GM21526 (cell line): ENCODE measurements at regions not wholly inside any gene's neighbourhood (a gene's known extent, or its start where the extent isn't known, plus 50 kb on each side); places are given as distances from the start of the nearest gene placed in this dataset.

Experiments used
- ATAC-seq: cut with Tn5 transposase; IDR thresholded peaks from one replicate; pipeline ENCODE4 v1.9.1; 2021; ENCODE audit warnings: moderate library complexity; ENCODE audit not compliant: unreplicated experiment, low FRiP score

DNA sequence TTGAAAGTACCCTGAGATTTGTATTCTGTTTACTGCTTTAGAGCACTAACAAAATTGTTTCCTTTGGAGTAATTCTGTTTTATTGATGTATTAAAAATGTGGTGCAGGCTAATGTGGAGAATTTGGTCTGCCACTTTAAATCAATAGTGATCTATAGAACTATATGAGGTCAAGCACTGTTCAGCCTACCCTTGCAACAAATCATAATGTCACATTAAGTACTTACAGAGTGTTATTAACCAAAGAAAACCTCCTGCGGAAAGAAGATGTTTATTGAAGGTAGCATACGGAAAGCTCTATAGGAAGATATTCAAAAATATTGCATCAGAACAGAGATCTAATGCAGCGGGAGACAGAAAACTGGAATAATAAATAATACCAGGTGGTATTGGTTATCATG lies 865.0 kb upstream of the TYRP1 start:
- ATAC-seq: no peak

DNA sequence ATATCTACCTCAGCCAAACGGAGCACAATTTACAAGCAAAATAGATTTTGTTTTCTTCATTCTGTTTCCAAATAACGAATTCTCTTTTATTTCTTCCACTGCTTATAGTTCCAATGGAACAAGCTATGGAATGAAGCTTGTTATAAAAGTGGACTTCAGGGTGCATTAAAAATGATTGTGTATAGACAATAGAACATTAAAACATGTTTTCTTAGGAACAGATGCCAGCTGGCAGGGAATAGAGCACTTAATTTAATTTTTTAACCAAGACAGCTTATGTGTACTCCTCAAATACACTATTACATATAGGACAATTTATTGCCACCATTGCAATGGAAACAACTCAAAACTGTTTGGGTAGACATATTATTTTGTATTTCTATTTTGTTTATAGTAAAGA lies 860.1 kb upstream of the TYRP1 start:
- ATAC-seq: no peak

DNA sequence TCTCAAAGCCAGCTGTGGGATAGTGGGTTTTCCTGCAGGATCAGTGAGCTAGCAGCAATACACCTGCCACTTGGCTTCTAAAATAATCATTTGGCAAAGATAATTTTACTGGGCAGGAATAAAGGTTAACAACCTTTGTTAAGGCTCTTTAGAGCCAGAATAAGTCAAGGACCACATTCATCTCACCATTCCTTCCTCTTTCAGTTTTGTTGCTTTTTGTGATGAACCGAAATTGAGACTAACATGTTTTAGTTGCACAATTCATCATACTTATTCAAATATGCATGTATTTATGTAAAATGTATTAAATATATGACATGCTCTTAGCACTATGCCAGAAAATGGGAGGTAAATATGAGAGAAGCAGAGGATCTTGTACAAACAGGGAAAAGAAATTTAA lies 824.4 kb upstream of the TYRP1 start:
- ATAC-seq: no peak

DNA sequence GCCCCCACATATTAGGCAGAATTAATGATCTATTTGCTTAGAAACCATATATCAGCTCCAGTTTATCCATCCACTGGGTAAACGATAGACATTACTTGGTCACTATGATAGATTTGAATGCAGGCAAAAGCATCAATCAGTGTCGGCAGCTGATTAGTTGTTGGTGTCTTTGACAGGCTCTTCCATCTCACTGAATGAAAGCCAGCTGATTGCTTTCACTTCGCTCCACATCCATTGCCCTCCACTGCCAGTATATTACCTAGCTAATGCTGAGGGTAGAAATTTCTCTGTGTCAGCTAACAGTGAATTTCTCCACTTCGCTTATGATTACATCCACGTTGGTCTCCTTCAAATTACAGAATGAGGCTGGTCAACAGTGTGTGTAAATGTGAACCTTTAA lies 821.3 kb upstream of the TYRP1 start:
- no peak for ATAC-seq

DNA sequence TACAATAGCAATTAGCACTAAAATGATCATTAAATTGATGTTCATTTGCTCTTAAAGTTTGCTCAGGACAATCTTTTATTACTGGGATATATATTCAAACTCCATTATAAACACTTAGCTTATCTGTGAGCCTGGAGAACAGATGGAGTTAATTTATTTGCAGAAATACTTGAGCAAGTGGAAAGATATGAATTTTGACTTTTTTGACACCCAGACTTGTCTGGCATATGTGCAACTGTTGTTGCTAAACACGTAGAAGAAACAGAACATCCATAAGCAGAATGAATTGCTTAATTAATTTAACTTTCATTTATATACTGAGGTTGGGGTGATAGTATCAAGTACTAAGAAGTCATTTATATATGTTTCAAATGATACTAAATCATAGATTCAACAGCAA lies 820.7 kb upstream of the TYRP1 start:
- no peak for ATAC-seq

DNA sequence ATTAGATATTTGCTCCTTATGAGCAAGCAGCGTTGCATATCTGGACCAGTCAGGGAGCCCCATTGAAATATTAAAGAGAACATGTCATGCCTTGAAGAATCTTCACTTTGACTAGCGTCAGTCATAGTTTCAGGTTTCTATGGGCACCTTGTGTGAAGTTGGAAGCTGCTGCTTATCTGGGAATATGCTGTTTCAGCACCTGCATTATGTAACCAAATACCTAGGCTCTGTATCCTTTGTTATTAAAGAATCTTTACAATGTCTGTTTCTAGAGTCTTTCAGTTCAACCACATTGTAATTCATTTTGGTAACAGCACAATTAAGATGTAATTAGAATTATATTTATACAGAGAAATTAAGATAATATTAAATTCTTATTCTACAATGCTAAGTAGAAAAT lies 818.8 kb upstream of the TYRP1 start:
- ATAC-seq: no peak

DNA sequence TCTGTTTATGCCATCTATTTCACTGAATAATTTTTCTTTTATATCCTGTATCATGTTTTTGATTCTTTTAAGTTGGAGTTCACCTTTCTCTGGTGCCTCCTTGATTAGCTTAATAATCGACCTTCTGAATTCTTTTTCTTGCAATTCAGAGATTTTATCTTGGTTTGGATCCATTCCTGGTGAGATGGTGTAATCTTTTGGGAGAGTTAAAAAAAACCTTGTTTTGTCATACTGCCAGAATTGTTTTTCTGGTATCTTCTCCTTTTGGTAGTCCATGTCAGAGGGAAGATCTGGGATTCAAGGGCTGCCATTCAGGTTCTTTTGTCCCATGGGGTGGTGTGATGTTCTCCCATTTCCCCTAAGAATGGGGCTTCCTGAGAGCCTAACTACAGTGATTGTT lies 800.8 kb upstream of the TYRP1 start:
- no peak for ATAC-seq

DNA sequence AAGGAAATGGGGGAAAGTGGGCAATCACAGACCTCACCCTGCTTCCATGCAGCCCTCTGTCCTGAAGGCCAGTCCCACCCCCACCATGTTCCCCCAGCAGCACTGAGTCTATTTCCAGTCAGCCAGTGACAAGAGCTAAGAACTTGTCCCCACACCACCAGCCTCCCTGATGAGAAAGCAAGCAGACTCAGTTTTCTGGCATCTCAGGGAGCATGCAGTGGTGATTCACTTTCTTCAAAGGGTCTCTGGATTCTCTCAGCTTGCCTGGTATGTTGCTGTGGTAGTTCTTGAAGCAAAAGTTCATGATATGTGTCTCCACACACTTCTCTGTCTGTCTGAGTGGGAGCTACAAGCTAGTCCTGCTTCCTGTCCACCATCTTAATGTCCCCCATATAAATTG lies 799.9 kb upstream of the TYRP1 start:
- no peak for ATAC-seq

DNA sequence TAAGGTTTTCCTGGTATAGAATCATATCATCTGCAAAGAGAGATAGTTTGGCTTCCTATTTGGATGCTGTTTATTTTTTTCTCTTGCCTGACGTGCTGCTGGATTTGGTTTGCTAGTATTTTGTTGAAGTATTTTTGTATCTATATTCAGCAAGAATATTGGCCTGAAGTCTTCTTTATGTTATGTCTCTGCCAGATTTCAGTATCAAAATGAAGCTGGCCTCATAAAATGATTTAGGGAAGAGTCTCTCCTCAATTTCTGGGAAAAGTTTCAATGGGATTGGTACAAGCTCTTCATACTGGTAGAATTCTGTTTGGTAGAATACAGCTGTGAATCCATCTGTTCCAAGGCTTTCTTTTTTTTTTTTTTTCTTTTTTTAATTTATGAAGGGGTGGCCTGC lies 799.0 kb upstream of the TYRP1 start:
- ATAC-seq: no peak

DNA sequence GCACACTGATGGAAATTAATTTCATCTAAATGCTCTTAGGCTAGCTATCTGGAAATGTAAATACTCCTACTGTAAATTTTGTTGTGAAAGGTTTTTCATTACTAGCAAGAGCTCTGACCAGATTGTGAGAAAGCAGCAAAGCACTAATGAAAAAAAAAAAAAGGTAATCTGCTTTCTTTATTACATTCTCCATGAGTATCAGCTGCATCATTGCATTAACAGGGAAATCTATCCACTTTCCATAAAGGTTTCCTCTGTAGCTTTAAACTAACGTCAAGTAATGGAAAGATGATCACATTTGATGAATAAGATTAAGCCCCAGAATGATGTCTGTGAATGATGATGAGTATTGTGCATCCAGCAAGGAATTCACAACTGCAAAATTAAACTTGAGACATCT lies 790.6 kb upstream of the TYRP1 start:
- ATAC-seq: no peak

DNA sequence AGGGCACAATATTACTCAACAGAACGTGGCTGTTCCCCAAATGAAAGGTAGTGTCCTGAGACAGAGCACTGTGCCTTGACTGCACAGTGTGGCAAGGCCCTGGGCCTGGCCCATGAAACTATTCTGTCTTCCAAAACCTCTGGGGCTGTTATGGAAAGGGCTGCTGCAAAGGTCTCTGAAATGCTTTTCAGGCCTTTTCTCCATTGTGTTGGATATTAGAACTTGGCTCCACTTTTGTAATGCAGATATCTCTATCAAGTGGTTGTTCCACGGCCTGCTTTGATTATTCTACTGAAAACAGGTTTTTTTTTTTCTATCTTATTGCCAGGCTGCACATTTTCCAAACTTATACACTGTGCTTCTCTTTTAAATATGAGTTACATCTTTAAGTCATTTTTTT lies 777.5 kb upstream of the TYRP1 start:
- no peak for ATAC-seq

DNA sequence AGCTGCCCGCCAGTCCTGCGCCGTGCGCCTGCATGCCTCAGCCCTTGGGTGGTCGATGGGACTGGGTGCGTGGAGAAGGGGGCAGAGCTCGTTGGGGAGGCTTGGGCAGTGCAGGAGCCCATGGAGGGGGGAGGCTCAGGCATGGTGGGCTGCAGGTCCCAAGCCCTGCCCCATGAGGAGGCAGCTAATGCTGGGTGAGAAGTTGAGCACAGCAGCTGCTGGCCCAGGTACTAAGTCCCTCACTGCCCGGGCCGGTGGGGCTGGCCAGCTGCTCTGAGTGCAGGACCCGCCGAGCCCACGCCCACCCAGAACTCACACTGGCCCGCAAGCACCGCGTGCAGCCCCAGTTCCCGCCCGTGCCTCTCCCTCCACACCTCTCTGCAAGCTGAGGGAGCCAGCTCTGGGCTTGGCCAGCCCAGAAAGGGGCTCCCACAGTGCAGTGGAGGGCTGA lies 764.3 kb upstream of the TYRP1 start:
- ATAC-seq: no peak

DNA sequence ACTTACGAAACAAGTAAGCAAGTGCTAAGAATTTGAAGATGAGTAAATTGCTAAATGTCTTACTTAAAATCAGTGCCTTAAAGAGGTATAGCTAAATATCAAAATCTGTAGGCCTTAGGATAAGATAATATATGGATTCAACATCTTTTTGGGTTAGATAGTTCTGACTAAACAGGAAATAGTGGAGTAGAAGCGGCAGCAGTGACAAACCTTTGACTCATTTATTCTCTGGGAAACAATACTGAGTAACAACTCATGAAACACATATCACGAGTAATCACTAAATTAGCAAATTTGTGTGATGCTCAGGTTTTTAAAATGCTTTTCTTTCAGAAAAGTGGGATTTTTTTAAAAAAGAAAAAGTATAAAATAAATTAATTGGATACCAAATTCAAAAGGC lies 762.1 kb upstream of the TYRP1 start:
- no peak for ATAC-seq

DNA sequence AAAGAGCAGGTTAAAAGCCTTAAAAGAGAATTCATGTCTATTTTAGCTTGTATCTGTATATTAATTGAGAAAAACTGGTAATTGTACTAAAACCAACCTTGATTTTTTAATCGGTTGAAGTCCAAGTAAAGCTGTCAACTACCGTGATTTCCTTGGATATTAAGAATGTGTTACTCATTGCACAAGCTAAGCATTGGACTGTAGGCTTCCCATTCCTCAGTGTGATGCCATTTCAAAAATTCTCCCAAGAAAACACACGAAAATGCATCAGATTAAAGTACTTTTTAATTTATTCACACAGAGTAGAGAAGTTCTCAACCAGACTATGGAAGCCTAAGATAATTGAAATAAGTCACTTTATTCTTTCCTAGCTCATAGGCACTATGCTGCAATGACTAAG lies 761.4 kb upstream of the TYRP1 start:
- ATAC-seq: no peak

DNA sequence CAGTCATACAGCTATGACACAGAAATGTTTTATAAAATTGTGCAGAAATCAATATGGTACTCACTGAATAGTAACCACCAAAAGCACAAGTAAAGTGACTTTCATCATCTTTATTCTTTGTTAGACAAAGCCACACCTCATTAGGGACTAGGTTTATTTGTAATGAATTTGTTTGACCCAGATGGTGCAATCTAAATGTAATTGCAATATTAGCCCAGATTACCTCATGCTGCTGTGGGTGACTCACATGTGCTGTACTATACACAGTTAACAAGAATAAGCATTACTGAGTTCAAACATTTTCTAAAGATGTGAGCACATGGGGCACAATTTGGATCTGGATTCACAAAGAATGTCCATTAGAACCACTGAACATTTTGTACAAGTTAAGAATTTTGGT lies 759.3 kb upstream of the TYRP1 start:
- ATAC-seq: no peak

DNA sequence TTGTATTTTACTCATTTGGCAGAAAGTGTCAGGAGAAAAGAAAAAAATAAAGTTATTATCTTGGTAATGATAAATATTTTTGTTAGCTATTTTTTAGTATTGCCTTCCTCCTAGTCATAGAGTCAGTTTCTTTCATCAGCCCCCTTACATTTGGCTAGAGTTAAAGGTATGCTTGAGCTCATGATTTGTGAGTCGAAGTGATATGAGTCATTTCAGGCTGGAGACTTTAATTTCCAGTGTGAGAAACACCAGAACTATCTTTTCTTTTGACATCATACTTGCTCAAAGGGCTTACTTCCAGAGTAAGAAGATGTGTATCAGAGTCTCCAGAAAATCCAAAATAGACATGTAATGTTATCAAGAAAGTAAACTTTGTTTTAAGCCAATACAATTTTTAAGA lies 746.7 kb upstream of the TYRP1 start:
- ATAC-seq: no peak

DNA sequence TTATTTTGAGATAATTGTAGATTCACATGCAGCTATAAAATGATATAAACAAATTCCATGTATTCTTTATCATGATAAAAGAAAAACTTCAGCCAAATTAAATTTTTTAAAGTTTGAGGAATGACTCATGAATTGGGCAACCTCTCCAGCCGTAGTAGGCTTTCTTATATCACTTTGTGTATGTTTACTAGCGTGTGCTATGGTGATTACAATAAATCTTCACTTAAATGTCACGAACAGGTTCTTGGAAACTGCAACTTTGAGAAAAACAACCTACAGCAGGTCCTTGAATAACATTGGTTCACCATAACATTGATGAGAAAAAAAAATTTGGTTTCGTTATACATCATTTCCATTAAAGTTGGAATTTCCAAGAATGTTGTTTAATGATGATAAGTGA lies 730.9 kb upstream of the TYRP1 start:
- no peak for ATAC-seq

DNA sequence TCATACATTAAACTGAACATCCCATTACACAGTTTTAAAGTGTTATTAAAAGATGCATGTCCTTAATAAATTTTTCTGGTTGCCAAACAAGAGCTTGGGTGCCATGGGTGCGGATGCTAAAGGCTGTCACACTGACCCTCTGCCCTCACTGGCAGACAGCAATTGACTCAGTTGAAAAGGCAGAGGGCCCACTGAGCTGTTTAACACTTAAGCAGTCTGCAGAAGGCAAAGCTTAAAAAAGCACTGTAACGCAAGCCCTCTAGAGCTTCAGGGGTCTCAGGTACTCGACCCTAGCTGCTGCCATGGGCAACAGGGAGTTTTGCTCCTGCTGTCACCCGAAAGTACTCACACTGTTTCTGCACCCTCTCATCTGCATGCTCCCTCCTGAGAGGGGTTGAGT lies 726.4 kb upstream of the TYRP1 start:
- ATAC-seq: no peak

DNA sequence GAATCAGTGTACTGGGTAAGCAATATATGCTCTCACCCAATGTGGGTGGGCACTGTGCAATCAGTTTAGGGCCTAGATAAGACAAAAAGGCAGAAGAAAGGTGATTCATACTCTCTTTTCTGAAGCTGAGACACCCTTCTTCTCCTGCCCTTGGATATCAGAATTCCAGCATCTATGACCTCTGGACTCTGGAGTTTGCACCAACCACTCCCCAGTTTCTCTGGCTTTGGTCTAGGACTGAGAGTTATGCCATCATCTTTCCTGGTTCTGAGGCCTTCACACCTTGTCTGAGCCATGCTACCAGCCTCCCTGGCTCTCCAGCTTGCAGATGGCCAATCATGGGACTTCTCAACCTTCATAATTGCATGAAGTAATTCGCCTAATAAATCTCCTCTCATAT lies 724.6 kb upstream of the TYRP1 start:
- no peak for ATAC-seq

DNA sequence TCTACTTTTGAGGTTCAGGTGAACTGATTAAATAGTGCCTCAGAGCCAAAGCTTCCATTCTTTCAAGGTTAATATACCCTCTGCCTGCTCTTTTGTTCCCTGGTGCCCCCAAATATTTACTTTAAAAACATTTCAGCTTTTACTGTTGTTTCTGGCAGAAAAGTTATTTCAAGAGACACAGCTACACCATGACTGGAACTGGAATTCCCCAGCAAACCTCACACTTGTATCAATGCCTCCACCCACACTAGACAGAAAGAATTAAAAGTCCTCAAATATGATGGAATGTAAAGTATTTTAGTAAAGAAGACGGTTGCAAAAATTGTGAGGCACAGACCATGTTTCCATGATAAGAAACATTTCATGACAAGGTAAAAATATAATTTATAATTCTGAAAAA lies 720.2 kb upstream of the TYRP1 start:
- no peak for ATAC-seq

DNA sequence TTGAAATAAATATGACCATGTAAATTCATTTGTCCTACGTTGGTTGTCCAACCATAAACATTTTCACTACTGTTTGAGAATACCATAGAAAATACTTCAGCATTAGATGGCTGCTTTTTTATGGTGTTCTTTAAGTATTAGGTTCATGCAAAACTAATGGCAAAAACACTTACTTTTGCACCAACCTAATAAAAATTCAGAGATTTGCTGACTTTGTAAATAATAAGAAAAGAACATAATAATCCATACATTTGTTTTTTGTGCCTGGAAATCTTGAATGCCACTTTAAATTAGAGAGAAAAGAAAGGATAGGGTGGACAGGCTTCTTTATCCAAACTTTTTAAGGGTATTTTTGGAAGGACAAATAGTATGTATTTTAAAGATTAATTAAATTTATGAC lies 719.7 kb upstream of the TYRP1 start:
- no peak for ATAC-seq

DNA sequence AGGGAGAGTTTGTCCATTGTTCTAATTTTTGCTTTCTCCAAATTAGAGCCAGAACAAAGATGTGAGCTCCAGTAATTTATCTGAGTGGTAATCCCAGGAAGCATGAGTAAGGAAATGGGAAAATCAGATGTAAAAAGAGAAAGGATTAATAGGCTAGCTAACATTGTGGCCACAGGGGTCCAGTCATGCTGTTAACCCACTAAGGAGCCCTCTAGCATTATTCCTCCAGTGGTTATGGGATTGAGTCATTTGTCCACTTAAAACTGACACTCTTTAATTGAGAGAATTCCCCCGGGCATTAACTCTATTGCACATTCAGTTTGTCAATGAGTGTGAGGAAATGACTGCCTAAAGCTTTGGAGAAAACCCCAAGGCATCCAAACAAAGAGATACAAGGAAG lies 700.3 kb upstream of the TYRP1 start:
- ATAC-seq: no peak

DNA sequence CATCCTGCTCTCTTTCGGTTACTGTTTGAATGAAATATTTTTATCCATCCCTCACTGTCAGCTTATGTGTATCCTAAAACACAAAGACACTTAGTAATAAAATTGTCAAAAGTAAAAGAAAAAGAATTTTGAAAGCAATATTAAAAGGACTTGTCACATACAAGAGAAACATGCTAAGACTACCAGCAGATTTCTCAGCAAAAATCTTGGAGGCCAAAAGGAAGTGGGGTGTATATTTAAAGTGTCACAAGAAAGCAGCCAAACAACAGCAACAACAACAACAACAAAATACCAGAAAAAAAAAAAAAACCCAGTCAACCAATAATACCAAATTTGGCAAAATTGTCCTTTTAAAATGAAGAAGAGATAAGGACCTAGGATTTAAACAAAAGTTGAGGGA lies 678.7 kb upstream of the TYRP1 start:
- no peak for ATAC-seq

DNA sequence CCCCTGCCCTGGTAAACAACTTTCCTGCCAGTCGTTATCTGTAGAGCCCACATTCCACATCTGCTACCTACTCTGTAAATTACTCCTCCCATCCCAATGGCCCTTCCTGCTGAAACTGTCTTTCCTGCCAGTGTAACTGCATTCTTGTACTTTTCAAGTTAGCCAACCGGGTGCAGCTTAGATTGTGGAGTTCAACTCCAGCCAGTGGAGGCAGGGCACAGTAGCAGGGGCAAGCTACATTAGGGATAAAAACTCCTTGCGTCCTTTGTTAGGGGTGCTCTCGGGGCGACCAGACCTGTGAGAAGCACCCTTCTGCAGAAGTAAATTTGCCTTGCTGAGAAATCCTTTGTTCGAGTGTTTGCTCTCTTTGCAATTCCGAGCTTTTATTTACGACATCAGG lies 639.0 kb upstream of the TYRP1 start:
- ATAC-seq: no peak
